Mesenchymal stem cell (in vitro differentiated cells and primary cell): ENCODE measurements at regions not wholly inside any gene's neighbourhood (a gene's known extent, or its start where the extent isn't known, plus 50 kb on each side); places are given as distances from the start of the nearest gene placed in this dataset.
"Not testable (repeated sequence)": the region's sequence is repeated elsewhere in the genome, so short reads cannot be mapped to it uniquely, and the experiment has no call there.

ENCODE experiments used
- DNase-seq: peaks from one replicate; pipeline ENCODE4 v3.0.0-alpha.2; 2013
- H2AFZ ChIP-seq: one replicate; pipeline ENCODE4 v1.6.1; 2013; ENCODE audit warnings: low read depth, mild to moderate bottlenecking, control low read depth, inconsistent platforms, low read length, moderate library complexity
- H2AK5ac ChIP-seq: 2 replicates; pipeline ENCODE4 v1.6.1; 2013; ENCODE audit warnings: low read length, moderate library complexity, mild to moderate bottlenecking, inconsistent platforms; ENCODE audit not compliant: severe bottlenecking
- H2BK120ac ChIP-seq: one replicate; pipeline ENCODE4 v1.6.1; 2013; ENCODE audit warnings: low read depth, mild to moderate bottlenecking, inconsistent platforms, low read length, moderate library complexity
- H2BK12ac ChIP-seq, 2 experiments: one replicate each; pipeline ENCODE4 v1.6.1; 2013; ENCODE audit warnings: inconsistent platforms in 2 of 2, low read length in 2 of 2, mild to moderate bottlenecking in 2 of 2, moderate library complexity in 2 of 2, control low read depth in 1 of 2
- H2BK15ac ChIP-seq: one replicate; pipeline ENCODE4 v1.6.1; 2013; ENCODE audit warnings: mild to moderate bottlenecking, low read depth, inconsistent platforms; ENCODE audit not compliant: poor library complexity, severe bottlenecking
- H2BK5ac ChIP-seq: 2 replicates; pipeline ENCODE4 v1.6.1; 2013; ENCODE audit warnings: low read depth, mild to moderate bottlenecking, low read length, control low read depth, inconsistent platforms; ENCODE audit not compliant: poor library complexity, severe bottlenecking
- H3K14ac ChIP-seq, 2 experiments: one replicate each; pipeline ENCODE4 v1.6.1; 2013; ENCODE audit warnings: inconsistent platforms in 2 of 2, low read length in 2 of 2, control low read depth in 1 of 2, mild to moderate bottlenecking in 1 of 2, moderate library complexity in 1 of 2
- H3K18ac ChIP-seq, 2 experiments: one replicate each; pipeline ENCODE4 v1.6.1; 2013; ENCODE audit warnings: inconsistent platforms in 2 of 2, low read length in 2 of 2, control low read depth in 1 of 2, low read depth in 1 of 2, mild to moderate bottlenecking in 1 of 2
- H3K23ac ChIP-seq, 2 experiments: one replicate each; pipeline ENCODE4 v1.6.1; 2013; ENCODE audit warnings: inconsistent platforms in 2 of 2, low read length in 2 of 2, mild to moderate bottlenecking in 2 of 2, moderate library complexity in 2 of 2, control low read depth in 1 of 2
- H3K27ac ChIP-seq: 2 replicates; pipeline ENCODE4 v1.5.1; 2013; ENCODE audit warnings: mild to moderate bottlenecking, moderate library complexity, low read length, control low read depth, inconsistent platforms; ENCODE audit not compliant: poor library complexity, severe bottlenecking
- H3K27me3 ChIP-seq, 2 experiments: 2 replicates each; pipeline versions ENCODE4 v1.6.1 to v1.7.0; 2013; ENCODE audit warnings: low read length in 2 of 2, mild to moderate bottlenecking in 2 of 2, moderate library complexity in 2 of 2, control low read depth in 1 of 2, inconsistent platforms in 1 of 2; ENCODE audit not compliant: control insufficient read depth in 1 of 2, insufficient read depth in 1 of 2
- H3K36me3 ChIP-seq, 2 experiments: 2 replicates each; pipeline versions ENCODE4 v1.6.1 to v1.7.0; 2013; ENCODE audit warnings: low read length in 2 of 2, control low read depth in 1 of 2, inconsistent platforms in 1 of 2, low read depth in 1 of 2, mild to moderate bottlenecking in 1 of 2; ENCODE audit not compliant: insufficient read depth in 2 of 2, control insufficient read depth in 1 of 2
- H3K4ac ChIP-seq, 2 experiments: one replicate each; pipeline ENCODE4 v1.6.1; 2013; ENCODE audit warnings: inconsistent platforms in 2 of 2, low read length in 2 of 2, mild to moderate bottlenecking in 2 of 2, moderate library complexity in 2 of 2, control low read depth in 1 of 2, low read depth in 1 of 2
- H3K4me1 ChIP-seq: 2 replicates; pipeline ENCODE4 v1.6.1; 2013; ENCODE audit warnings: low read depth, low read length, control low read depth; ENCODE audit not compliant: control insufficient read depth, insufficient read depth
- H3K4me2 ChIP-seq: 2 replicates; pipeline ENCODE4 v1.6.1; 2013; ENCODE audit warnings: low read length, mild to moderate bottlenecking, inconsistent platforms; ENCODE audit not compliant: poor library complexity, severe bottlenecking
- H3K4me3 ChIP-seq, 2 experiments: 2 replicates each; pipeline versions ENCODE4 v1.5.1 to v1.7.0; 2013; ENCODE audit warnings: low read length in 2 of 2, mild to moderate bottlenecking in 2 of 2, control low read depth in 1 of 2, low read depth in 1 of 2; ENCODE audit not compliant: insufficient read depth in 1 of 2
- H3K79me1 ChIP-seq: replicated peaks from 2 replicates; pipeline ENCODE4 v1.6.1; 2013; ENCODE audit warnings: mild to moderate bottlenecking, control low read depth, low read length, inconsistent platforms; ENCODE audit not compliant: poor library complexity, severe bottlenecking
- H3K9ac ChIP-seq: 2 replicates; pipeline ENCODE4 v1.7.0; 2013; ENCODE audit warnings: mild to moderate bottlenecking, low read length, moderate library complexity
- H3K9me3 ChIP-seq: 2 replicates; pipeline ENCODE4 v1.7.0; 2013; ENCODE audit warnings: mild to moderate bottlenecking, low read length; ENCODE audit not compliant: control insufficient read depth
- H4K8ac ChIP-seq: one replicate; pipeline ENCODE4 v1.6.1; 2013; ENCODE audit warnings: inconsistent platforms, mild to moderate bottlenecking, low read length, moderate library complexity
- H4K91ac ChIP-seq: one replicate; pipeline ENCODE4 v1.6.1; 2013; ENCODE audit warnings: mild to moderate bottlenecking, low read length, inconsistent platforms
- WGBS: methylation state at CpG from one replicate; pipeline ENCODE4 v1.1.7; 2013; ENCODE audit warnings: mixed read lengths; 5-methylcytosine and 5-hydroxymethylcytosine counted together

DNA sequence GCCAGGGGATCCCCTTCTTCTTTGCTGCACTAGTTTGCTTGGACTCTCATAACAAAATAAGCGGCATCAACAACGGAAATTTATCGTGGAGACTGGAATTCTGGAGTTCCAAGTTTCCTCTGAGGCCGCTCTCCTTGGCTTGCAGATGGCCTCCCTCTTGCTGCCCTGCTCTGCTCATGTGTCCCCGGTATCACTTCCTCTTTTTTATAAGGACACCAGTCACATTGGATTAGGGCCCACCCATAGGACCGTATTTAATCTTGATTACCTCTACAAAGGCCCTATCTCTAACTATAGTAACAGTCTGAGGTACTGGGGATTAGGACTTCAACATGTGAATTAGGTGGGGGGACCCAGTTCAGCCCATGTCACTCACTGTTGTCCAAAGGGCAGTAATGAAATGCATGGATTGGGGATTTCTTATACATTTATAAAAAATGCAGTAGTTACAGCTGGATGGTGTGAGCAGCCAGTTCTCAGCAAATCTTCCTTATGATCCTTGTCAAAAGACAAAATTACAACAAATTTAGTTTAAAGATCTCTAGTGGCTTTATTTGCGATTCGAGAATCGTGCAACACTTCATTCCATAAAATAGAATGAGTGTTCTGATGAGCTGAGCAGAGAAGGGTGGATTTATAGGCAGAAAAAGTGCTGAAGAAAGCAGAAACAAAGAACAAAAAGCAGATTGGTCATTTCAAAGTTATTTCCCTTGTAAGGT is 59.3 kb upstream of the AKAP12 start:
- Histone ChIP-seq H3K4me1 (no peaks in the 10 kb centered on the region), H3K27me3 (no peaks in the 10 kb centered on the region), H3K36me3 (no peaks in the 10 kb centered on the region), H3K4me2 (no peak overlapping the region), H2BK15ac (no peak overlapping the region), H4K8ac (no peak overlapping the region), H4K91ac (no peak overlapping the region), H3K4me3 (no peak overlapping the region), H2AK5ac (no peak overlapping the region), H2BK120ac (no peak overlapping the region), H3K9me3 (no peaks in the 10 kb centered on the region), H3K79me1 (no peaks in the 10 kb centered on the region), H3K9ac (no peak overlapping the region), H2AFZ (no peak overlapping the region), H2BK12ac (no peak overlapping the region), H3K14ac (peak overlapping the region in 1 of 2 experiments; percentile 63), H3K18ac (no peak overlapping the region), H3K27ac (no peak overlapping the region), H3K4ac (no peak overlapping the region), H2BK5ac (no peak overlapping the region), H3K23ac (no peak overlapping the region)
- WGBS: 96% methylated on average over 8 of the region's 9 CpGs
- DNase-seq: no peak

DNA sequence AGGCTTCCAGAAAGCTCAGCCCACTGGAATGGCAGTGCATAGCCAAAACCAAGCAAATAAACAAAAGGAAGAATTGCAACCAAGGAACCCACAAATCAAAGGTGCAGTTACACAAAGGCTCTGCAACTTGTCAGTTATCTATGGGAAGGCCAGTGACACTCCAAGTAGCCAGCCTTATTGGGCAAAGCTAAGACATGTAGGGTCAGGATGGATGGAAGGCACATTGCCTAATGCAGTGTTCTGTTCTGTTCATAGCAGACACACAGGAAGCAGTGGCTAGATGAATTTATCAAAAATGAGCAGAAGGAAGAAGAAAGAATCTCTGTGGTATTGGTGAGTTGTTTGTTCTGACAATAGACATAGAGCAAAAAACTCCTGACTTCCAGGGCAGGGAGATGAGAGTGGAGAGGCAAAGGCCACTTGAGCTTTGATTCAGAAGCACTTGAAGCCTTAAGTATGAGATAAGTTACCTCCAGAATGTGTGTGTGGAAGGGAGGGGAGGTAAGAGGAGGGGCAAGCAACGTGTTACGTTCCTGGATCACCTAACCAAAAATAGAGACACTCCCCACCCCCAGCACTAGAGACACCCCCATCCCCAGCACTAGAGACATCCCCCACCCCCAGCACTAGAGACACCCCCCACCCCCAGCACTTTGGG is 57.9 kb upstream of the AKAP12 start:
- H2BK120ac ChIP-seq: no peak overlapping the region
- H2AFZ ChIP-seq: no peak overlapping the region
- H3K36me3 ChIP-seq: no peaks in the 10 kb centered on the region
- H3K79me1 ChIP-seq: no peaks in the 10 kb centered on the region
- H3K9ac ChIP-seq: no peak overlapping the region
- no peak overlapping the region for H3K4me2 ChIP-seq
- H3K4me1 ChIP-seq: no peaks in the 10 kb centered on the region
- H2BK15ac ChIP-seq: no peak overlapping the region
- H3K14ac ChIP-seq: no peak overlapping the region
- H2BK5ac ChIP-seq: no peak overlapping the region
- no peak overlapping the region for H3K4ac ChIP-seq
- no peak overlapping the region for H3K18ac ChIP-seq
- H4K8ac ChIP-seq: no peak overlapping the region
- H4K91ac ChIP-seq: no peak overlapping the region
- H3K27me3 ChIP-seq: no peaks in the 10 kb centered on the region
- no CpG with 5 or more reads among the region's 2 CpGs for WGBS
- no peak overlapping the region for H2AK5ac ChIP-seq
- no peak overlapping the region for H3K4me3 ChIP-seq
- H3K27ac ChIP-seq: no peak overlapping the region
- peak; percentile 51 for DNase-seq
- H3K9me3 ChIP-seq: no peaks in the 10 kb centered on the region
- H2BK12ac ChIP-seq: no peak overlapping the region
- H3K23ac ChIP-seq: no peak overlapping the region

DNA sequence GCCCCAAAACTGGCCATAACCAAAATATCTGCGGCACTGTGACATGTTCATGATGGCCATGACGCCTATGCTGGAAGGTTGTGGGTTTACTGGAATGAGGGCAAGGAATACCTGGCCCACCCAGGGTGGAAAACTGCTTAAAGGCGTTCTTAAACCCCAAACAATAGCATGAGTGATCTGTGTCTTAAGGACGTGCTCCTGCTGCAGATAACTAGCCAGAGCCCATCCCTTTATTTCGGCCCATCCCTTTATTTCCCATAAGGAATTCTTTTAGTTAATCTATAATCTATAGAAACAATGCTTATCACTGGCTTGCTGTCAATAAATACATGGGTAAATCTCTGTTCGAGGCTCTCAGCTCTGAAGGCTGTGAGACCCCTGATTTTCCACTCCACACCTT is 56.8 kb upstream of the AKAP12 start:
- H3K9ac ChIP-seq, H3K18ac ChIP-seq, H3K14ac ChIP-seq, H3K36me3 ChIP-seq, H3K27ac ChIP-seq, DNase-seq, H2BK5ac ChIP-seq, H3K23ac ChIP-seq, H3K27me3 ChIP-seq, H3K4me3 ChIP-seq, H2BK12ac ChIP-seq, H2AFZ ChIP-seq, H3K4ac ChIP-seq, H2BK15ac ChIP-seq, H2AK5ac ChIP-seq, H4K8ac ChIP-seq, H2BK120ac ChIP-seq, H3K79me1 ChIP-seq, H3K4me1 ChIP-seq, H4K91ac ChIP-seq, H3K4me2 ChIP-seq, H3K9me3 ChIP-seq: not testable (repeated sequence)
- WGBS: 97% methylated on average over 3 of the region's 6 CpGs

DNA sequence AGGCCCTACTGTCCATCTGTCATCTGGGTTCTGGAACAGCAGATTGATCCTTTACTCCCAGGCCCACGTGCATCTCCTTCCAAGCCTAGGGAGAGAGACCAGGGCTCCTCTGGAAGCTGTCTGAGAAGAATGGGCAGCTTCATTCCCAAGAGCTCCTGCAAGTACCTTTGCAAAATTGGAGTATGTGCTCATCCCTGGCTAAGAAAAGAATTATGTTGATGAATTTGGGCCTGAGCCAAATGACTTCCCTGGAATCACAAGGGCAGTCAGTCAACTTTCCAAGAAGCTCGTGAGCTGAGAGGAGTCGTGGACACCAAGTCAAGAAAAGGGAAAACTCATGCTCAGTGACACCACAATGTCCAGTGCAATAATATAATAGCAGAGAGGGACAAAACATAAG is 54.6 kb upstream of the AKAP12 start:
- no peaks in the 10 kb centered on the region for H3K79me1 ChIP-seq
- H3K14ac ChIP-seq: no peak overlapping the region
- H3K4me2 ChIP-seq: no peak overlapping the region
- WGBS: 94% methylated on average over 3 of the region's 3 CpGs
- no peak overlapping the region for H2AK5ac ChIP-seq
- no peak overlapping the region for H2BK12ac ChIP-seq
- no peak overlapping the region for H3K4me3 ChIP-seq
- no peak overlapping the region for H2BK5ac ChIP-seq
- H3K9ac ChIP-seq: no peak overlapping the region
- no peak overlapping the region for H4K91ac ChIP-seq
- no peaks in the 10 kb centered on the region for H3K4me1 ChIP-seq
- no peaks in the 10 kb centered on the region for H3K36me3 ChIP-seq
- H2AFZ ChIP-seq: no peak overlapping the region
- no peak overlapping the region for H2BK120ac ChIP-seq
- no peak overlapping the region for H4K8ac ChIP-seq
- H3K27ac ChIP-seq: no peak overlapping the region
- H3K27me3 ChIP-seq: no peaks in the 10 kb centered on the region
- no peak for DNase-seq
- H3K18ac ChIP-seq: no peak overlapping the region
- H2BK15ac ChIP-seq: no peak overlapping the region
- no peak overlapping the region for H3K23ac ChIP-seq
- H3K4ac ChIP-seq: no peak overlapping the region
- H3K9me3 ChIP-seq: no peaks in the 10 kb centered on the region
